GM19324 (cell line): ENCODE measurements at regions not wholly inside any gene's neighbourhood (a gene's known extent, or its start where the extent isn't known, plus 50 kb on each side); places are given as distances from the start of the nearest gene placed in this dataset.
"Not testable (repeated sequence)": the region's sequence is repeated elsewhere in the genome, so short reads cannot be mapped to it uniquely, and the experiment has no call there.

ENCODE experiments used
- ATAC-seq: cut with Tn5 transposase; IDR thresholded peaks from one replicate; pipeline ENCODE4 v1.9.1; 2021; ENCODE audit warnings: mild to moderate bottlenecking, moderate library complexity; ENCODE audit not compliant: unreplicated experiment, low FRiP score

DNA sequence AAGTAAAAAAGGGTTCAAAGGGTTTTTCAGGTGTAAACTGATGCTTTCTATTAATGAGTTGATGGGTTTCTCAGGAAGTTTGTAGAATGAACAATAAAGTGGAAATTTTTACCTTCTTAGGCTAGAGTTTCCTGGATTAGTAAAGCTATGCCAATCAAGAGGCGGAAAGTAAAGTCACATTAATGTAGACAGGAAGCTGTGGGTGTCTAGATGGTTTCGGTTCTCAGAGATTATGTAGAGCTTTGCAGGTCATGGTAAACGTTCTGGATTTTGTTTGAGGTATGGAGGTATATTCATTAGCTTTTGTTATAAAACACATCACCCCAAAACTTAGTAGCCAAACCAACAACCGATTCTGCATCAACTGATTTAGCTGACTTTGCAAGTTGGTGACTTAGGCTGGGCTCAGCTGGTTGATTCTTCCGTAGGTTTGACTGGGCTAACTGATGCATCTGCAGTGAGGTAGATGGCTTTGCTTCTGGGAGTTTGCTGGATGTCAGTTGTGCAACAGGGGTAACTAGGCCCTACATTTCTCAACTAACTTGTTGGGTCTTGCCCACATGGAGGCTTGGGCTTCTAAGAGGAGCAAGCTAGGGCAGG lies 273.8 kb downstream of the MSX2 start:
- no peak for ATAC-seq

DNA sequence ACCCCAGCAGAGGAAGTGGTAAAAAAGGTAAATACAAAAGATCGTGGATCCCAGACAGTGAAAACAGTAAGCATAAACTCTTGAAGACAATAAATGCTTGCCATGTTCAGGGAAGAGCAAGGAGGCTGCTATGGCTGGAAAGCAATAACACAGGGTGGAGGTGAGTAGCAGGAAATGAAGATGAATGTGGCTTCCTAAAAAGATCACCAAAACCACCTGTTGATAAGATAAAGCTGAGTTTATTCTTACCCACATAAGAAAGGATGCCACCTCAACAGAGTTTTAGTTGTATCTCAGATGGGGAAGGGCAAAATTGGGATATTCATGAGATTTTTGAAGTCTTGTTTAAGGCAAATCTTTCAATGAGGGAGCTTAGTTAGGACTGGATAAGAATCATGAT lies 273.3 kb downstream of the MSX2 start:
- ATAC-seq = no peak

DNA sequence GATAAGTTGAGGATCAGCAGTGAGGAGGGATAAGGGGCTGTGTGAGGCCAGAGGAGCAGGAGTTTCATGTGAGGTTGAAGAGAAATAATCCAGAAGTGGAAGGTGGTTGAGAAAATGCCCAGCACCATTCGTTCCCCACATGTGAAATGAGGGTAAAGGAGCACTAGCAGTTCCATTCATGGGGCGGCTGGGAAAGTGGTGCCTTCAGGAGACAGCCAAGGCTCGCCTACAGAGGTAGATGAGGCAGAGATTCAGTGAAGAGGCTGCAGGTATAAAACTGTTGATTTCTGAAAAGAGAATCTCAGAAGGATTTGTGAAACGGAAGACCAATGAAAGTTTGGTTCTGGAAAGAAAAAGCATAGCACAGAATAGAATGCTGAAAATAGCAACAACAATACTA lies 272.6 kb downstream of the MSX2 start:
- no peak for ATAC-seq

- ATAC-seq = no peak
These were observed 271.4 kb downstream of the MSX2 start for GRCh38 chr5:174995827-174996226.

DNA sequence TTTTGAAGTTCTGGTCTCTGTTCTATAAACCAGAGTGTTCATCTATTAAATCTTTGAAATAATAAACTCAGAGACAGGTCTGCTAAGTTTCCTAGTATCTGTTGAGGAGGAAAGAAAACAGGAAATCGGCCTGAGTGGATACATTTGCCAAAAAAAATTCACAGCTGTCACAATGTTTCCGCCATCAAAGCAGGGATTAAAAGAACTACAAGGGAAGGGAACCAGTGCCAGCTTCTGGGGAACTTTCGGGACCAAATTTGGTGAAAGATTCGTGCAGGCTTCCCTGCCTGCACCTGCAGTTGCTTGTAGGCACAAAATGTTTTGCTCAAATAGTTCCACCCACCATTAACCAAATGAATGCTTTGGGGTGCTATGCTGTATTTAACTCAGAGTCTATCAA lies 267.5 kb downstream of the MSX2 start:
- ATAC-seq = no peak

DNA sequence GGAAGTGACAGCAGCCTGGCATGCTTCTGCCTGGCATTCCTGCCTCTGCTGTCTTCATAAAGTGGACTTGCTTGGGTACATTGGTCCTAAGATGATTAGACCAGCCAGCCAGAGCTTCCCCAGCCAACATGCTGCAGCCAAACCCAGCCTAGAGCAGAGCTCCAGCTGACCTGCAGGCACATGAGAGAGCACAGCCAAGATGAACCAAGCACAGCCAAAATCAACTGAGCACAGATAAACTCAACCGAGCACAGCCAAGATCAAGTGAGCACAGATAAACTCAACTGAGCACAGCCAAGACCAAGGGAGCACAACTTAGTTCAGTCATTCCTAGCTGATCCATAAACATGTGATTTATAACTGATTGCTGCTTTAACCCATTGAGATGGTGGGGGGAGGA lies 266.5 kb downstream of the MSX2 start:
- no peak for ATAC-seq

- no peak for ATAC-seq
These were observed 263.1 kb downstream of the MSX2 start for GRCh38 chr5:174987443-174988012.

DNA sequence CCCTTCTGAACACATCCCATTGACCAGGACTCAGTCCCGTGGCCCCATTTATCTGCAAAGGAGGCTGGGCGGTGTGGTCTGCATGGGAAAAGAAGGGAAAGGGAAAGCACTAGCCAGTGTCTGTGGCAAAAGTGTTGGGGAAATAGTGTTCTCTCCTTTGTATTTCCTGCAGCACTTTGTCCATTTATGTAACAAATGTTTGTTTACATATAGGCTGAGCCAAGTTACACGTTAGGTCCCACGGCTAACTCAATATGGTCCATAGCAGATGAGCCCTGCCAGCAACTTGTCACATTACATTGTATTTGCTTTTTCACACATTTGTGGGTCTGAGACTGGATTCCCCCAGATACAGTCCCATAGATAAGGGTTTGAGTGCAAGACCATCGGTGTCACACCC lies 260.5 kb downstream of the MSX2 start:
- no peak for ATAC-seq

DNA sequence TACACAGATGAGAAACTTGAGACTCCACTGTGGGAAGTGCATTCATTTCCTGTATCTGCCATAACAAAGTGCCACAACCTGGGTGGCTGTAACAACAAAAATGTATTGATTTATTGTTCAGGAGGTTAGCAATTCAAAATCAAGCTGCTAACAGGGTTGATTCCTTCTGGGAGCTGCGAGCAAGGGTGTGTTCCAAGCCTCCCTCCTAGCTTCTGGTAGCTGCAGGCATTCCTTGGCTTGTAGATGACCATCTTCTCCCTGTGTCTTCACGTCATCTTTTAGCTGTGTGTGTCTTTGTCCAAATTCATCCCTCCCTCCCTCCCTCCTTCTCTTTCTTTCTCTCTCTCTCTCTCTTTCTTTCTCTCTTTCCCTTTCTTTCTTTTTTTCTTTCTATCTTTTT lies 258.1 kb downstream of the MSX2 start:
- no peak for ATAC-seq

GRCh38 chr5:174981416-174981815 lies 257.0 kb downstream of the MSX2 start:
- no peak for ATAC-seq

DNA sequence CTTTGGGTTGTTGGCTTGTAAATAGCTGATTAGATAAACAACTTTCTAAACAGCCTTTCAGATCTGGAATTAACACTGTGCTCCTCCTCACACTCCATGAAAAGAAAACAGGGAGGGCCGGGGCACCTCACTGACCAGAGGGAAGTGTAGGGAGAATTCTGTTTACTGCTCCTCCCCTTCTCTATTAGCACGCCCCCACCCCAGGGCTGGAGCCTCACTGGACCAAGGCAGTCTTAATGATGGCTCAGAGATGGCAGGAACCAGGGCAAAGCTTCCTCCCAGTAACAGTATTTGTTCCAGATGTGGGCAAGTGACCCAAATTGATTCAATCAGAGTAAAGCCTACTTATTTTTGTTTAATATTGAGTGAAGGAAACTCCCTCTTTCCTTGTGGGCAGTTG lies 256.6 kb downstream of the MSX2 start:
- ATAC-seq = no peak

DNA sequence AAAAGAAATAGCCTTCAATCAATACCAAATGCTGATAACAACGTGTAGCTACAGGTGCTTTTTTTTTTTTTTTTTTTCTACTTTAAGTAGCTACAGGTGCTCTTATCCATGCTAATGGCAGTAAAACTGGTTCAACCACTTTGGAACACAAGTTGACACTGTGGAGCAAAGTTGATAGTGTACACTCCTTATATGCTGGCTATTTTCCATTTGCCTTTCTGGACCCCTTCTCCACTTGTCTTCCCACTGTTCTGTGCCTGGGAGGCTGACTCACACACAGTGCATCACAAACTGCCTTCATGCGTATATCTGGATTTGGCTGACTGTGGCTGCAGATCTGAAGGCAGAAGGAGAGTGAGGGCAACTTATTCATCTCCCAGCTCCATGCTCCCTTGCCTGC lies 247.9 kb downstream of the MSX2 start:
- ATAC-seq = no peak

DNA sequence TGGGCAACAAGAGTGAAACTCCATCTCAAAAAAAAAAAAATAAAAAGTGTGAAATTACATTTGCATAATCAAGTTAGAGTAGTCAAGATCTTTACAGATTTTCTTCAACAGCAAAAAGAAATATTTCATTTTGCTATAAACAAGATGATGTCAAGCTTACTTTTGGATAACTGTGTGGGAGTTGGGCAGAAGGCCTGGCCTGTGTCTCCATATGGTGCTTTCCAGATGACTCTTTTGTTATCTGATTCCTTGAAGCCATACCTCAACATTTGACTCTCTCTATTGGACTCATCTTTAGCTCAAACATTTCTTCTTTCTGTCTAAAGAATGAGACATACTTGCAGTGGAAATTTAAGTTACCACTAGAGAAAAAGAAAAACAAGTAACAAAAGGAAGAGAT lies 246.8 kb downstream of the MSX2 start:
- ATAC-seq = no peak

- no peak for ATAC-seq
These were observed 246.1 kb downstream of the MSX2 start for GRCh38 chr5:174970502-174970901.

DNA sequence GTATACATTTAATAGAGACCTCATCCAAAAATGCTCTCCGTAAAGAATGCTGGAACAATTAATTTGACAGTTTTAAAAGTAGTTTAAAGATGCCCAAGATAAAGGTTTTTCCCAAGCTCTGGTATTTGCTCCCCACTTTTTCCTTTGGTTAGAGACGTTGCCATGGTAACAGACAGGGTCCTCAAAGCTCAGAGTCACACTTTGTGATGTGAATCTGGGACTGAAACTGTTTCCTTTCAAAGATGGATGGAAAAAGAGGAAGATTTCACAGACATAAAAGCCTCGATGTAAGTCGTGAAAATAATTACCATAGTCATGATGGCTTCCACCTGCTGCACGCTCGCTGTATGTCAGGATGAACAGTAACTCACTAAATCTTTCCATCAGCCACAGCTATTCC lies 229.5 kb downstream of the MSX2 start:
- no peak for ATAC-seq

GRCh38 chr5:174951151-174951780 lies 226.9 kb downstream of the MSX2 start:
- ATAC-seq = no peak

DNA sequence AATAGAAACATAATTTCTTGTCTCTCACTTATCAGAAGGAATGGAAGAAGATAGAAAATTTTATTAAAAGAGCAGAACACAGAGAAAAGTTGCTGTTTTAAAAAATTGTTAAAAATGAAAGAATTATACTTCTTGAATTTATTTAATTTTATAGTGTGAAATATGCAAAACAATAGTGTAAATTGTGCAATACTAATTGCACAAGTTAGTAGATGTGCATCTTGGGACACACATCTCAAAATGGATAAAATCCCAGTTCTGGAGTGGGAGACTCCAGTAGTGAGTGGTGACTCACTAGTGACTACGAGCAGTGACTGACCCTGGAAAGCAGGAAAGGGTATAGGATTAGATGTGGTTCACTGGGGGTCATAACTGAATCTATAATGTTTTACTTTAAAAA lies 223.2 kb downstream of the MSX2 start:
- ATAC-seq = no peak

GRCh38 chr5:174945853-174946252 lies 221.5 kb downstream of the MSX2 start:
- no peak for ATAC-seq

DNA sequence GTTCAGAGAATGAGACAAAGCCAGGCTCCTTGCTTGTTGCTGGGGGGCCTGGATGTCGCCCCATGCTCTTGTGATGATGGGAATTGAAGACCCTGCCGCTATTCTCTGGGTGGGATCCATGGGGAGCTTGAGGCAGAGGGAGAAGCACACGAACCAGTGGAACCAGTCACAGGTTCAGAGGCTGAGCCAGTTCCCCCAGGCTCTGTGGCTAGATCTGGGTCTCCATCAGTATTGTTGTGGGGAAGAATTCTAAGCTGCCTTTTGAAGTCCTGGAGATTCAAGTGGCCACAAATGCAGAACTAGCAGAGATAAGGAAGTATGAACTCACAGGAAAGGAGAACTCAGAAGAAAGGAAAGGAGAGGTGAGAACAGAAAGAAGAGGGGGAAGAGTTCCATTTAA lies 219.4 kb downstream of the MSX2 start:
- no peak for ATAC-seq

DNA sequence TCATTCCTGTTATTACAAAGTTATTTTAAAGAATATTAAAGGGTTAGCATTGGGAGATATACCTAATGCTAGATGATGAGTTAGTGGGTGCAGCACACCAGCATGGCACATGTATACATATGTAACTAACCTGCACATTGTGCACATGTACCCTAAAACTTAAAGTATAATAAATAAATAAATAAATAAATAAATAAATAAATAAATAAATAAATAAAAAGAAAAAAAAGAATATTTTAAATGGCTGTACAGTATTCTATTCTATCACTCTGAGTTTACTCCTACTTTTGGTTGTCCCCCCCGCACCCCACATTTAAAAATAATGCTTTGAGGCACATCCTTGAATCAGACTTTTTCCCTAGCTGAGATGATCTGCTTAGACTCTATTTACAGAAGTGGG lies 218.6 kb downstream of the MSX2 start:
- not testable (repeated sequence) for ATAC-seq

DNA sequence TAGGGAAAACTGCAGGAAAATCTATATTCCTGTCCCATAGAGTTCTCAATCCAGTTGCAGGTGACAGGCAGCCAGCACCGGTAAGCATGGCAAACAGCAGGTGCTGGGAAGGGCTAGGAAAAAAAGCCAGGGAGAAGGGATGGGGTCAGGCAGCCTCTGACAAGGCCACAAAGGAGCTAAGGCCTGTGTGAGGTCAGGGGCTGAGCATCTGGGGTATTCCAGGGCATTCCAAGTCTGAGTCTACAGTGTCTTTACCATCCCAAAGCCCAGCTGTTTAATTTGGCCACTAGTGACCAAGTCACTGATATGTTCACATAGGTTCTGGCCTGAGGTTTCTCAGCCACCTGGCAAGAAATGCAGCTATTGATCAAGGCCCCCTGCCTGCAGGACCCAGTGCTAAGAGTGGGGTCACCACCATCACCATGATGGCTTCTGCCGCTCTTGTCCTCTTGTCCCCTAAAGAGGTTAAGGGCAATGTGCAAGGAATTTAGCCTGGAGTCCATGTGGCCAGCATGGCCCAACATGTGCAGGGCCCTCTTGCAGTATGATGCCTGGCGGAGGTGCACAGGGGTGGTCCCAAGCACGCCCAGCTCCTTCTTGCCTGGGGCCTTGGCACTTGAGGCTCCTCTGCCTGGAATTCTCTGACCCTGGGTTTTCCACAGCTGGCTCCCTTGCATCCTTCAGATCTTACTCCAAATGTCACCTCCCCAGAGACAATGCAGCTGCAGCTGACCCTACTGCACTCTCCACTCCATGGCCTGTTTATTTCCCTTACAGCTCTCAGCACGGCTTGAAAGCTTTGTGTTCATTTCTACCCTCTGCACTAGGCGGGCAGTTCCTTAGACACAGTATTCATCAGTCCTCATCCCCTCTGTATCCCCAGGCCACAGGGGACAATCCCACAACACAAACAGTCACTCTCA lies 213.1 kb downstream of the MSX2 start:
- ATAC-seq = no peak
